HG03175 (cell line): ENCODE measurements at regions not wholly inside any gene's neighbourhood (a gene's known extent, or its start where the extent isn't known, plus 50 kb on each side); places are given as distances from the start of the nearest gene placed in this dataset.

Source experiments
- ATAC-seq: cut with Tn5 transposase; IDR thresholded peaks from one replicate; pipeline ENCODE4 v1.9.1; 2021; ENCODE audit warnings: mild to moderate bottlenecking, moderate library complexity; ENCODE audit not compliant: unreplicated experiment

- ATAC-seq = no peak
Measured at GRCh38 chr16:14362774-14363371, 267.2 kb downstream of the PARN start.

DNA sequence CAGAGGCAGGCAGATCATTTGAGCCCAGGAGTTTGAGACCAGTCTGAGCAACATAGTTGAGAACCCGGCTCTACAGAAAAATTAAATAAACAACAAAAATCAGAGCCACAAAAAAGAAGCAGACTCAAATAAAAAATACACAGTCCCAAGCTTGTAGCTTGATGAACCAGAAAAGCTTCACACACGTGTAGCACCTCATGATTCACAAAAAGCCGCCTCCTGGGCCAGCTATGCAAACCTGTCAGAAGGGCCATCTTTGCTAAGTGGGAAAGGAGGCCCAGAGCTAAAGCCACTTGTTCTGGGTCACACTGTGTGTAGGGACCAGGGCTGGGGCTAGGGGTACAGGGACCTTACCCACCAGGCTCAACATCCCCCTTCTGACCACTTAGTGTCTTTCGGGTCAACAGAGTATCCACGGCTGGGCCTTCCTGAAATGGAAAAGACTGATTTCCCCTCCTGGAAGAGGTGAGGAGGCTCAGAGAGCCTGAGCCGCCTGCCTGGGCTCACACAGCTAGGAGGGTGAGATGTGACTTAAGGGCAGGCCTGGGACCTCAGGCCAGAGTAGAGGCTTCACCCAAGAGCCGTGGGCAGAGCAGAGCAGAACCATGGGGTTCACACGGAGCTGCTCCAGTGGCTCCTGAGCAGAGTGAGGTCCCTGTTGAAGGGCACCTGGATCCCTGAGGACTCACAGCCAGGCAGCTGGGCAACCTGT lies 269.6 kb downstream of the PARN start:
- ATAC-seq = no peak

DNA sequence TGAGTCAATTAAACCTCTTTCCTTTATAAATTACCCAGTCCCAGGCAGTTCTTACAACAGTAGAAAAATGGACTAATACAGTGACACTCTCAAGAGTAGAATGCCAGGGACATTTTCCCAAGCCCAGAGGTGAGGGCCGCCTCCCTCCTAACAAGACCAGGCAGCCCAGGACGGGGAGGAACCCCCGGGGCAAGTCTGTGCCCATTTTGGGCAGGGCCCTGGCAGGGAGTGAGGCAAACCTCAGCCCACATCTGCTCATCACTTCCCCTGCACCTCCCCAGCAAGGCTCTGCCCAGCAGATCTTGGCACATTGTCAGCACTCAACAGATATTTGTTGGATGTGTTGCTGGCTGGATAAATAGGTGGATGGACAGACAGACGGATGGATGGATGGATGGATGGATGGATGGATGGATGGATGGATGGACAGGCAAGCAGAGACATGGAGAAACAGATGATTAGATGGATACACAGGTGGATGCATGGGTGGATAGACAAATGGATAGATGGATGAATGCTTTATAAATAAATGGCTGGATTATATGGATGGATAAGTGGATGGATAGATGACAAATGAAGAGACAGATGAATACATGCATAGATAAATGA lies 271.3 kb downstream of the PARN start:
- ATAC-seq = no peak

DNA sequence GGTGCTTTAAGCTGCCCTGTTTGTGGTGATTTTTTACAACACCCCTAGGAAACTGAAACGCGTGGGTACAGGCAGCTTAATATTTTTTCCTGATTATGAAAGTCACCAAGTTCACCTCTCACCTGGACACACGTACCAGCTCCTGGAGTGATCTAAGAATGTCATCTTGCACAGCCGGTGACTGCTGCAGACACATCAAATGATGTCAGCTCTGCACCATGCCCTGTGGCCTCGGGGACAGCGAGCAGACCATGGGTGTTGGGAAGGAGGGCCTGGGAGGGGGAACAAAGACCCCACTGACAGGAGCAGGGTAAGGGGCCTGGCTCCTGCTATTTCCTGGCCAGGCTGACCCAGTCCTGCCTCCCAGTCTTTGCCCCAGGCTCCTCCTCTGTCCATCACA lies 272.7 kb downstream of the PARN start:
- ATAC-seq = no peak

GRCh38 chr16:14356064-14356463 lies 274.0 kb downstream of the PARN start:
- no peak for ATAC-seq

- peak; percentile 91 for ATAC-seq
Measured at GRCh38 chr16:14354561-14355351, 275.3 kb downstream of the PARN start.

DNA sequence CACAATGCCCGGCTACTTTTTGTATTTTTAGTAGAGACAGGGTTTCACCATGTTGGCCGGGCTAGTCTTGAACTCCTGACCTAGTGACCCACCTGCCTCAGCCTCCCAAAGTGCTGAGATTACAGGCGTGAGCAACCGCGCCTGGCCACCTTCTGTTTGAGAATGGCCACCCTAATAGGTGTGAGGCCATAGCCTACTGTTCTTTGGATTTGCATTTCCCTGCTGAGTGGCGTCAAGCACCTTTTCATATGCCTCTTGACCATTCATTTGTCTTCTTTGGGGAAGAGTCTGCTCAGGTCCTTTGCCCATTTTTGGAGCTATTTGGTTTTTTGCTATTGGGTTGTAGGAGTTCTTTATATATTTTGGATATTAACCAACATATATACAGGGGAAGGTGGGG lies 276.7 kb downstream of the PARN start:
- ATAC-seq = no peak

- no peak for ATAC-seq
Measured at GRCh38 chr16:14351647-14352046, 278.4 kb downstream of the PARN start.

DNA sequence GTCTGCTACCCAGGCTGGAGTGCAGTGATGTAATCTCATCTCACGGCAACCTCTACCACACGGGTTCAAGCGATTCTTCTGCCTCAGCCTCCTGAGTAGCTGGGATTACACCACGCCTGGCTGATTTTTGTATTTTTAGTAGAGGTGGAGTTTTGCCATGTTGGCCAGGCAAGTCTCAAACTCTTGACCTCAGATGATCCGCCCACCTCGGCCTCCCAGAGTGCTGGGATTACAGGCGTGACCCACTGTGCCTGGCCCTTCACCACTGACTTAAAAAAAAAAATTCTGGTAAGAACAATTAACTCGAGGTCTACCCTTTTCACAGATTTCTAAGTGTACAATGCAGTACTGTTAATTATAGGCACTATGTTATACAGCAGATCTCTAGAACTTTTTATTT lies 279.4 kb downstream of the PARN start:
- ATAC-seq = no peak

GRCh38 chr16:14350081-14350480 lies 279.0 kb downstream of the MRTFB start:
- no peak for ATAC-seq

- no peak for ATAC-seq
Measured at GRCh38 chr16:14347706-14348105, 276.6 kb downstream of the MRTFB start.

GRCh38 chr16:14346278-14347142 lies 275.4 kb downstream of the MRTFB start:
- no peak for ATAC-seq

- no peak for ATAC-seq
Measured at GRCh38 chr16:14345512-14346115, 274.5 kb downstream of the MRTFB start.

- ATAC-seq = no peak
Measured at GRCh38 chr16:14344945-14345344, 273.8 kb downstream of the MRTFB start.

GRCh38 chr16:14344292-14344691 lies 273.2 kb downstream of the MRTFB start:
- no peak for ATAC-seq

DNA sequence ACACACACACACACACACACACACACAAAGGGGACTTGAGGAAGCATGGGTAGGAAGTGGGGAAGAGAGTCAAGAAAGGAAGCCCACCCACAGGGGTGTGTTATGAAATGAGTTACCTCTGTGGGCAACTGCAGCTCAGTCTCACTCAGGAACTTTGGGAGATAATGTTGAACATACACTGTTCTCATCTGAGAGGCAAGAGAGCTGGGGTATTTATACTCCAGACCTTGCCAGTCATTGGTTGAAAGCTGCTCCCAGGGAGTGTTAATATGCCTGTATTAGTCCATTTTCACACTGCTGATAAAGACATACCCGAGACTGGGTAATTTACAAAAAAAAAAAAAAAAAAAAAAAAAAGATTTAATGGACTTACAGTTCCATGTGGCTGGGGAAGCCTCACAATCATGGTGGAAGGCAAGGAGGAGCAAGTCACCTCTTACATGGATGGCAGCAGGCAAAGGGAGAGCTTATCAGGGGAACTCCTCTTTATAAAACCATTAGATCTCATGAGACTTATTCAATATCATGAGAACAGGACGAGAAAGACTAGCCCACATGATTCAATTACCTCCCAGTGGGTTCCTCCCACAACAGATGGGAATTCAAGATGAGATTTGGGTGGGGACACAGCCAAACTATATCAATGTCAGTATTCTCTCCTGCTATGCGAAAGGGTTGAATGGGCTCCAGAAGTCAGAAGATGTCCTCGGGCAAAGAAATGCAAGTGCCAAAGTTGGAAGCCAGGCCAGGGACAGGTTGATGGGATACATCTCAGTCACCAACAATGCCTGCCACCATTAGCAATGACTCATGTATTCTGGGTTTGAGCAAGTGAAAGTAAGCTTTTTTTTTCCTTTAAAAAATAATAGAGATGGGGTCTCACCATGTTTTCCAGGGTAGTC lies 270.5 kb downstream of the MRTFB start:
- no peak for ATAC-seq

DNA sequence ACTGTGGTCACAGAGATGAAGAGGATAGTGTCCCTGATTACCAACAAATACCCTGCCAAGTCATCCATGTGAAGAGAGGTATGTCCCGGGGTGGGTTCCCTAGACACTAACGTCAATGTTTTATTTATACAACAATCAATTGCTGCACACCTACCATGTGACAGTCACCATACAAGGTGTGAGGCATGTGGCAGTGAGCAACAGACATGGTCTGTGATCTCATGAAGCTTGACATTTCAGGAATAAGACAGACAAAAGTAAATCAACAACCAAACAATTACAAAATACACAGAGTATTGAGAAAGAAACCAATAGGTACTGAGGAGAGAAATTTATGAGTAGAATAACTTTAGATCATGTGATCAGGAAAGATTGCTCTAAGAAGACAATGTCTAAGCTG lies 268.6 kb downstream of the MRTFB start:
- ATAC-seq = no peak

- no peak for ATAC-seq
Measured at GRCh38 chr16:14338969-14339368, 267.9 kb downstream of the MRTFB start.

DNA sequence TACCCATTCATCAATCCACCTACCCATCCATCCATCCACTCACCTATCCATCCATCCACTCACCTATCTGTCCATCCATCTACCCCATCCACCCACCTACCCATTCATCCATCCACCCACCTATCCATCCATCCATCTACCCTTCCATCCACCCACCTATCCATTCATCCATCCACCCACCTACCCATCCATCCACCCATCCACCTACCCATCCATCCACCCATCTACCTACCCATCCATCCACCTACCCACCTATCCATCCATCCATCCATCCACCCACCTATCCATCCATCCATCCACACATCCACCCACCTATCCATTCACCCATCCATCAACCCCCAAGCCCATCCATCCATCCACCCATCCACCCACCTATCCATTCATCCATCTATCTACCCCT lies 267.1 kb downstream of the MRTFB start:
- ATAC-seq = no peak
